Keratinocyte (primary cell): ENCODE measurements at regions not wholly inside any gene's neighbourhood (a gene's known extent, or its start where the extent isn't known, plus 50 kb on each side); places are given as distances from the start of the nearest gene placed in this dataset.

Experiments used
- DNase-seq: peaks from one replicate; pipeline ENCODE4 v3.0.0-alpha.2; 2011; ENCODE audit warnings: low read depth, missing footprints, low spot score
- FAIRE-seq: peaks from 2 replicates; lab custom pipeline; 2011; peaks lifted over from hg19 to GRCh38; lab: Jason Lieb, UNC
- H2AFZ ChIP-seq: 2 replicates; pipeline ENCODE4 v1.6.0; 2012; ENCODE audit warnings: low read length, control low read depth, inconsistent platforms; ENCODE audit not compliant: control insufficient read depth
- H3K27ac ChIP-seq: 2 replicates; pipeline ENCODE4 v1.5.1; 2011; ENCODE audit warnings: low read length; ENCODE audit not compliant: control insufficient read depth, insufficient read depth
- H3K27me3 ChIP-seq: 3 replicates; pipeline ENCODE4 v1.6.0; 2011; ENCODE audit warnings: low read length; ENCODE audit not compliant: control insufficient read depth, insufficient read depth; ENCODE audit errors: extremely low read depth
- H3K36me3 ChIP-seq, 2 experiments: 2 replicates in 1 of 2; 3 replicates in 1 of 2; pipeline ENCODE4 v1.5.1; 2011; ENCODE audit warnings: low read length in 2 of 2, mild to moderate bottlenecking in 1 of 2; ENCODE audit not compliant: control insufficient read depth in 2 of 2, insufficient read depth in 2 of 2; ENCODE audit errors: extremely low read depth in 1 of 2
- H3K4me1 ChIP-seq: 3 replicates; pipeline ENCODE4 v1.5.1; 2011; ENCODE audit warnings: low read length; ENCODE audit not compliant: control insufficient read depth, insufficient read depth; ENCODE audit errors: extremely low read depth
- H3K4me2 ChIP-seq: 3 replicates; pipeline ENCODE4 v1.6.0; 2011; ENCODE audit warnings: low read depth, low read length; ENCODE audit not compliant: control insufficient read depth, insufficient read depth; ENCODE audit errors: extremely low read depth
- H3K4me3 ChIP-seq, 3 experiments: fragments of 200-600 bp in 1 of 3; sonication (generic) in 1 of 3; 2 replicates in 2 of 3; 3 replicates in 1 of 3; pipeline ENCODE4 v1.5.1; 2011 to 2016; ENCODE audit warnings: low read length in 3 of 3, mild to moderate bottlenecking in 3 of 3, control low read depth in 2 of 3, inconsistent platforms in 1 of 3, low read depth in 1 of 3, mixed read lengths in 1 of 3, mixed run types in 1 of 3, moderate library complexity in 1 of 3; ENCODE audit not compliant: control insufficient read depth in 2 of 3, insufficient read depth in 2 of 3; ENCODE audit errors: extremely low read depth in 1 of 3
- H3K79me2 ChIP-seq: 2 replicates; pipeline ENCODE4 v1.6.0; 2012; ENCODE audit warnings: low read length; ENCODE audit not compliant: control insufficient read depth, insufficient read depth
- H3K9ac ChIP-seq: 3 replicates; pipeline ENCODE4 v1.6.0; 2011; ENCODE audit warnings: low read length; ENCODE audit not compliant: control insufficient read depth, insufficient read depth; ENCODE audit errors: extremely low read depth
- H3K9me1 ChIP-seq: 3 replicates; pipeline ENCODE4 v1.6.0; 2011; ENCODE audit warnings: low read length; ENCODE audit not compliant: control insufficient read depth, insufficient read depth; ENCODE audit errors: extremely low read depth
- H3K9me3 ChIP-seq: 2 replicates; pipeline ENCODE4 v1.5.1; 2012; ENCODE audit warnings: low read depth, low read length; ENCODE audit not compliant: control insufficient read depth
- H4K20me1 ChIP-seq: 3 replicates; pipeline ENCODE4 v1.6.0; 2011; ENCODE audit warnings: low read length; ENCODE audit not compliant: control insufficient read depth, insufficient read depth; ENCODE audit errors: extremely low read depth
- EZH2 ChIP-seq: IDR thresholded peaks from one replicate; pipeline ENCODE4 v1.6.1; 2012; ENCODE audit warnings: inconsistent platforms, mild to moderate bottlenecking, low read length, moderate library complexity
- dilution Hi-C: fragments of 300-500 bp; cut with MboI; formaldehyde crosslinking; loops from one replicate; pipeline ENCODE4 v1.7.0; 2020; ENCODE audit warnings: low sequenced_read_pairs; ENCODE audit not compliant: extremely low pct_ligation_motif_present
- TF ChIP-seq, protein P1 (sequence below), 3 experiments: IDR thresholded peaks in 1 of 3; conservative IDR thresholded peaks in 1 of 3; optimal IDR thresholded peaks in 1 of 3; 2 replicates in 2 of 3; 3 replicates in 1 of 3; pipeline versions ENCODE3 to v1.5.1; 2011; ENCODE audit warnings: low read length in 3 of 3, mild to moderate bottlenecking in 3 of 3, moderate library complexity in 2 of 3, control low read depth in 1 of 3, inconsistent platforms in 1 of 3; ENCODE audit not compliant: insufficient read depth in 2 of 3; ENCODE audit errors: extremely low read depth in 1 of 3

DNA sequence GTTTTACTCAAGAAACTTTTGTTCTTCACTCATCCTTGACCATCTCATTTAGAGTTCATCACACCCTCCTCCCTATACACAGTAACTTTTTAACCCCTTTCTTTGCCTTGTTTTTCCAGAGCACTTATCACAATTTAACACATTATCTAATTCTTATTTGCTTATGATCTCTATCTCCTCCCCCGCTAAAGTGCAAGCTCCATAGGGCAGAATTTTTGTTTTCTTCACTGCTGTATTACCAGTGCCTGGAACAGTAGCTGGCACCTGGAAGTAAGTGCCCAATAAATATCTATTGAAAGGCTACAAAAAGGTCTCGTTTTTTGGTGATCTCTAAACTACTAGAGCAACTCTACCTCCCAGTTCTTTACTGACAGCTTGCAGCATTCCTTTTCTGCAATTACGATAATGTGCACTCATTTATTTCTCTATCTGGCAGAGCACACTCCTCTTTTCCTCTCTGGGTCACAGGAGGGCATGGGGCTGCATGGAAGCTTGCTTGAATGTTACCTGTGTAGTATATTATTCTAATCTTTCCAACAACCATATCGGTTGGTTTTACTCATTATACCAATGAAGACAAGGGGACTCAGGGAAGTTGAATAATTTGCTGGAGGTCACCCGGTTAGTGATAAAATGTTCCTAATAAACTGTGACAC lies 57.4 kb upstream of the CHST9 start:
- H4K20me1 ChIP-seq, result no peaks in the 10 kb centered on the region
- H3K27me3 ChIP-seq, result no peaks in the 10 kb centered on the region
- no peak for FAIRE-seq
- dilution Hi-C loops, result no loop called here
- H3K9me3 ChIP-seq, result no peaks in the 10 kb centered on the region
- H2AFZ ChIP-seq, result no peak overlapping the region
- no peaks in the 10 kb centered on the region for H3K36me3 ChIP-seq
- no peak overlapping the region for H3K4me3 ChIP-seq
- H3K27ac ChIP-seq, result no peak overlapping the region
- no peak for DNase-seq
- H3K9ac ChIP-seq, result no peak overlapping the region
- TF ChIP-seq, protein P1, sequence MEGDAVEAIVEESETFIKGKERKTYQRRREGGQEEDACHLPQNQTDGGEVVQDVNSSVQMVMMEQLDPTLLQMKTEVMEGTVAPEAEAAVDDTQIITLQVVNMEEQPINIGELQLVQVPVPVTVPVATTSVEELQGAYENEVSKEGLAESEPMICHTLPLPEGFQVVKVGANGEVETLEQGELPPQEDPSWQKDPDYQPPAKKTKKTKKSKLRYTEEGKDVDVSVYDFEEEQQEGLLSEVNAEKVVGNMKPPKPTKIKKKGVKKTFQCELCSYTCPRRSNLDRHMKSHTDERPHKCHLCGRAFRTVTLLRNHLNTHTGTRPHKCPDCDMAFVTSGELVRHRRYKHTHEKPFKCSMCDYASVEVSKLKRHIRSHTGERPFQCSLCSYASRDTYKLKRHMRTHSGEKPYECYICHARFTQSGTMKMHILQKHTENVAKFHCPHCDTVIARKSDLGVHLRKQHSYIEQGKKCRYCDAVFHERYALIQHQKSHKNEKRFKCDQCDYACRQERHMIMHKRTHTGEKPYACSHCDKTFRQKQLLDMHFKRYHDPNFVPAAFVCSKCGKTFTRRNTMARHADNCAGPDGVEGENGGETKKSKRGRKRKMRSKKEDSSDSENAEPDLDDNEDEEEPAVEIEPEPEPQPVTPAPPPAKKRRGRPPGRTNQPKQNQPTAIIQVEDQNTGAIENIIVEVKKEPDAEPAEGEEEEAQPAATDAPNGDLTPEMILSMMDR (optimal IDR thresholded peaks at IDR 0.05 in 1 of 3, IDR thresholded peaks at IDR 0.05 in 1 of 3, conservative IDR thresholded peaks at IDR 0.05 in 1 of 3; ENCODE audit: extremely low read depth in 1 of 3, insufficient read depth in 2 of 3, low read length in 3 of 3), result no peak
- no peak for TF ChIP-seq EZH2
- no peaks in the 10 kb centered on the region for H3K79me2 ChIP-seq
- no peaks in the 10 kb centered on the region for H3K9me1 ChIP-seq
- H3K4me1 ChIP-seq, result no peaks in the 10 kb centered on the region
- no peak overlapping the region for H3K4me2 ChIP-seq

- no peak overlapping the region for H3K9ac ChIP-seq
- no peaks in the 10 kb centered on the region for H3K9me3 ChIP-seq
- no peak overlapping the region for H3K4me3 ChIP-seq
- H3K27ac ChIP-seq, result no peak overlapping the region
- H2AFZ ChIP-seq, result no peak overlapping the region
- no peaks in the 10 kb centered on the region for H3K36me3 ChIP-seq
- no peaks in the 10 kb centered on the region for H3K4me1 ChIP-seq
- no peaks in the 10 kb centered on the region for H4K20me1 ChIP-seq
- no peaks in the 10 kb centered on the region for H3K27me3 ChIP-seq
- FAIRE-seq, result no peak
- no peak overlapping the region for H3K4me2 ChIP-seq
- dilution Hi-C loops, result no loop called here
- H3K9me1 ChIP-seq, result no peaks in the 10 kb centered on the region
- no peak for DNase-seq
- TF ChIP-seq, protein P1 (optimal IDR thresholded peaks at IDR 0.05 in 1 of 3, IDR thresholded peaks at IDR 0.05 in 1 of 3, conservative IDR thresholded peaks at IDR 0.05 in 1 of 3; ENCODE audit: extremely low read depth in 1 of 3, insufficient read depth in 2 of 3, low read length in 3 of 3), result no peak
- TF ChIP-seq EZH2, result no peak
- no peaks in the 10 kb centered on the region for H3K79me2 ChIP-seq
These were observed 55.3 kb upstream of the CHST9 start for GRCh38 chr18:27240383-27240782.
